Activated T-cell treated with anti-CD3 and anti-CD28 coated beads, Interleukin-2, amount 50 U/mL, for 24 hours (primary cell): ENCODE measurements at regions not wholly inside any gene's neighbourhood (a gene's known extent, or its start where the extent isn't known, plus 50 kb on each side); places are given as distances from the start of the nearest gene placed in this dataset.
"Not testable (repeated sequence)": the region's sequence is repeated elsewhere in the genome, so short reads cannot be mapped to it uniquely, and the experiment has no call there.

Source experiments
- DNase-seq: peaks from one replicate; pipeline ENCODE4 v3.0.0-alpha.2; 2020
- H3K27ac Mint-ChIP-seq: 2 replicates; pipeline ENCODE4 v1.8.0; 2020; ENCODE audit warnings: mild to moderate bottlenecking, mixed read lengths
- H3K27me3 Mint-ChIP-seq: 2 replicates; pipeline ENCODE4 v1.8.0; 2020; ENCODE audit warnings: mixed read lengths
- H3K36me3 Mint-ChIP-seq: 2 replicates; pipeline ENCODE4 v1.8.0; 2020; ENCODE audit warnings: low read depth, mixed read lengths
- H3K4me1 Mint-ChIP-seq: 2 replicates; pipeline ENCODE4 v1.8.0; 2020; ENCODE audit warnings: low read depth, mixed read lengths
- H3K4me3 Mint-ChIP-seq: 2 replicates; pipeline ENCODE4 v1.8.0; 2020; ENCODE audit warnings: mild to moderate bottlenecking, moderate library complexity, mixed read lengths
- H3K9me3 Mint-ChIP-seq: 2 replicates; pipeline ENCODE4 v1.8.0; 2020; ENCODE audit warnings: mixed read lengths

GRCh38 chr15:20356911-20357480 lies 184.6 kb downstream of the GOLGA6L6 start:
- Mint-ChIP-seq H3K4me1 (peaks cover 9% of the 10 kb centered on the region), H3K27me3 (no peaks in the 10 kb centered on the region), H3K27ac (no peak overlapping the region), H3K4me3 (no peak overlapping the region), H3K9me3 (no peaks in the 10 kb centered on the region), H3K36me3 (no peaks in the 10 kb centered on the region)
- no peak for DNase-seq

DNA sequence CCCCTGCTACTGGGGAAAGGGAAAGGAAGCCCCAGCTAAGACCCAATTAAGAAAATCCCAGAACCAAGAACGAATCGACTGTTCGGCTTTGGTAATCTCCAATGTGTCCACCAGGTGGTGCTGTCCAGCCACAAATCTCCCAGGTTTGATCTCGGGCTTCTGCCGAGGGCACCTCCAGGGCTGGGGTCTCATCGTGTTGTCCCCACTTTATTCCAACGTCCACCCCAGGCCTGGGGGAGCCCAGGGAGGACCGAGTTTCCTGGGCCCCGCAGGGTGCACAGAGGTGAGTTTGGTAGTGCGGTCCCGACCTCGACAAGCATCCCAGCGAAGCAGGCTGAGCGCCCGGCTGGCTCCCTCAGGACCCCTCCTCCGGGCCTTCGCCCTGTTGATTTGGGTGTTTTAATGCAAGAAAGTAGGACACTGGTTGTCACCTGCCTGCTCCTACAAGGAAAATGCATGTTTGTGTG lies 185.1 kb downstream of the GOLGA6L6 start:
- H3K9me3 Mint-ChIP-seq = no peaks in the 10 kb centered on the region
- peak; percentile 90 for DNase-seq
- no peaks in the 10 kb centered on the region for H3K36me3 Mint-ChIP-seq
- H3K27me3 Mint-ChIP-seq = no peaks in the 10 kb centered on the region
- no peak overlapping the region for H3K4me3 Mint-ChIP-seq
- peak overlapping the region; percentile 50 for H3K27ac Mint-ChIP-seq
- peaks cover 9% of the 10 kb centered on the region for H3K4me1 Mint-ChIP-seq

DNA sequence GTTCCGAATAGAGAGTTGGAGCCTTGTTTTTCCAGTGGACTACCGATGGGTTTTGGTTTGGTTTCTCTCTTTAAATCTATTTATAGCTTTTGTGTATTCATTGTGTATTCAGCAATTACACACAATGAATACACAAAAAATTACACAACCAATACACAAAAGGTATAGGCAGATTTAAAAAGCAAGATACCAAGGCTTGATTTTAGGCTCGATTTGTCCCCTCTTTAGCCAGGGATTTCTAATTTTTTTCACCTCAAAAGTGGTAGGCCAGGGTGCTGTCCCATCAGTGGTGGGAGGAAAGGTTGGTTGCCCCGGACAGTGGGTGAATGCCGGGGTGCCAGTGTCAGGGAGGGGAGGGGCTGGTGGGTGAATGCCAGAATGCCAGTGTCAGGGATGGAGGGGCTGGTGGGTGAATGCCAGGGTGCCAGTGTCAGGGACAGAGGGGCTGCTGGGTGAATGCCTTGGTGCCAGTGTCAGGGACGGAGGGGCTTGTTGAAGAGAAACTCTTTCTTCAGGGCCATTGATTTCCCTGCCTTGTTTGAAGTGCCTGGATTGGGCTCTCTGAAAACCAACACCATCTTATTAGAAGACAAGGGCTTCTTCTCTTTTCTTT lies 186.2 kb downstream of the GOLGA6L6 start:
- Mint-ChIP-seq H3K27me3 (no peaks in the 10 kb centered on the region), H3K36me3 (no peaks in the 10 kb centered on the region), H3K9me3 (no peaks in the 10 kb centered on the region), H3K27ac (no peak overlapping the region), H3K4me3 (no peak overlapping the region), H3K4me1 (peaks cover 9% of the 10 kb centered on the region)
- no peak for DNase-seq

GRCh38 chr15:20354884-20355223 lies 186.7 kb downstream of the GOLGA6L6 start:
- H3K36me3 Mint-ChIP-seq, H3K27me3 Mint-ChIP-seq, H3K27ac Mint-ChIP-seq, H3K9me3 Mint-ChIP-seq, H3K4me3 Mint-ChIP-seq, DNase-seq, H3K4me1 Mint-ChIP-seq: not testable (repeated sequence)

DNA sequence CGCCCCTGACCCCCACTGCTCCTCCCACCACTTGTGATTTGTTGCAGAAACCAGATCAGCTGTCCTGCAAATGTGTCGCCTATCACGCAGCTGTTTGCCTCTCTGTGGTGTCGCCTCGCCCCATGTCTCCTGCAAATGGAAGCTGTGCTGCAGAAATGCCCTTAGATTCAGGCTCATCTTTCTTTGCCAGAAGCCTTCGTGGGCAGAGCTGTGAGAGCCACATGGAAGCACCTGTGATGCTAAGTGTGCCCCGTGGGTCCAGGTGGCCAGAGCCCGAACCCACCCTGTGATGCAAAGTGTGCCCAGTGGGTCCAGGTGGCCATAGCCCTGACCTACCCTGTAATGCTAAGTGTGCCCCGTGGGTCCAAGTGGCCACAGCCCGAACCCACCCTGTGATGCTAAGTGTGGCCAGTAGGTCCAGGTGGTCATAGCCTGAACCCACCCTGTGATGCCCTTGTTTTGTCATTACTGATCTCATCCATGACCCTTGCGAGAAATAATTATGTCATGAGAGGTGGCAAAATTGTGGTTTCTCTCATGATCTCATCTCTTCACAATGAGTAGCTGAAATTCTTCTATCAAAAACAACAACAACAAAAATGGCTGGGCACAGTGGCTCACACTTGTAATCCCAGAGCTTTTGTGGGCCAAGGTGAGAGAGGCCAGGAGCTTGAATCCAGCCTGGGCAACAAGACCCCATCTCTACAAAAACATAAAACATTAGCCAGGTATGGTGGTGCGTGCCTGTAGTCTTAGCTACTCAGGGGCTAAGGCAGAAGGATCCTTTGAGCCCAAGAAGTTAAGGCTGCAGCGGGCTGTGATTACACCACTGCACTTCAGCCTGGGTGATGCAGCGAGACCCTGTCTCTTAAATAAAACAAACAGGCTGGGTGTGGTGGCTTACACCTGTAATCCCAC lies 187.4 kb downstream of the GOLGA6L6 start:
- Mint-ChIP-seq H3K9me3 (no peaks in the 10 kb centered on the region), H3K27ac (no peak overlapping the region), H3K4me1 (peaks cover 9% of the 10 kb centered on the region), H3K36me3 (no peaks in the 10 kb centered on the region), H3K27me3 (peaks cover 3% of the 10 kb centered on the region), H3K4me3 (no peak overlapping the region)
- no peak for DNase-seq

DNA sequence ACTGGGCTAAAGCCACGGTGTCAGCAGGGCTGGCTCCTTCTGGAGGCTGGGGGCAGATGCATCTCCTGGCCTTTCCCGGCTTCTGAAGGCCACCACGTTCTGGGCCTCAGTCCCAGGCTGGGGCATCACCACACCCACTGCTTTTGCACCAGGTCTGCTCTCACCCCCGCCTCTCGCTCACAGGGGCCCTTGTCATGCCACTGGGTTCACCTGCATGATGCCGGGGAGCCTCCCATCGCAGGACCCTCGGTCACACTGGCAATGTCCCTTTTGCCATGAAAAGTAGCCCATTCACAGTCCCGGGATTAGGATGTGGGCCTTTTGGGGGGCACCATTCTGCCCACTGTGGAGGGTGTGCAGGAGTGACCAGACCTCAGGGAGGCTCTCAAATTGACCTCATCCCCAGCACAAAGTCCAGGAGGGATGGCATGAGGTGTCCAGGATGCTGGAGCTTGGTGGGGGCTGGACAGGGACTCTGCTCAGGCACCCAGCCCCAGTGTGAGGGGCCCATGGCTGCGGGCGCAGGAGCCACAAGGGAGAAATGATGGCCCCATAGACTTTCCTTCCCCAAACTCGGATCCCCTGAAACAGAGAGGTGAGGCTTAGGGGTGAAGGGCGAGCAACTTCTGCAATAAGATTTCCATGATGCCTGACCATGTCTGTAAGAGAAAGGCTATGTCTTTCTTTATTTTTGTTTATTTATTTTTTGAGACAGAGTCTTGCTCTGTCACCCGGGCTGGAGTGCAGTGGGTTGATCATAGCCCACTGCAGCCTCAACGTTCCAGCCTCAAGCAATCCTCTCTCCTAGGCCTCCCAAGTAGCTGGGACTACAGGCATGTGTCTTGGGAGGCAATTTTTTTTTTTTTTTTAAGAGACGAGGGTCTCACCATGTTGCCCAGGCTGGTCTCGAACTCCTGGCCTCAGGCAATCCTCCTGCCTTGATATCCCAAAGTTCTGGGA lies 189.1 kb downstream of the GOLGA6L6 start:
- Mint-ChIP-seq H3K36me3 (no peaks in the 10 kb centered on the region), H3K4me1 (peaks cover 9% of the 10 kb centered on the region), H3K27me3 (peaks cover 3% of the 10 kb centered on the region), H3K4me3 (no peak overlapping the region), H3K9me3 (no peaks in the 10 kb centered on the region), H3K27ac (no peak overlapping the region)
- DNase-seq = no peak

- Mint-ChIP-seq H3K27me3 (peaks cover 3% of the 10 kb centered on the region), H3K9me3 (no peaks in the 10 kb centered on the region), H3K27ac (no peak overlapping the region)
These were observed 190.1 kb downstream of the GOLGA6L6 start for GRCh38 chr15:20351448-20351971.

GRCh38 chr15:20349774-20350498 lies 191.7 kb downstream of the GOLGA6L6 start:
- no peak for DNase-seq

More at GRCh38 chr15:20351448-20351971, 190.1 kb downstream of the GOLGA6L6 start:
- Mint-ChIP-seq H3K4me3 (no peak overlapping the region), H3K4me1 (peaks cover 3% of the 10 kb centered on the region), H3K36me3 (no peaks in the 10 kb centered on the region)
- no peak for DNase-seq

DNA sequence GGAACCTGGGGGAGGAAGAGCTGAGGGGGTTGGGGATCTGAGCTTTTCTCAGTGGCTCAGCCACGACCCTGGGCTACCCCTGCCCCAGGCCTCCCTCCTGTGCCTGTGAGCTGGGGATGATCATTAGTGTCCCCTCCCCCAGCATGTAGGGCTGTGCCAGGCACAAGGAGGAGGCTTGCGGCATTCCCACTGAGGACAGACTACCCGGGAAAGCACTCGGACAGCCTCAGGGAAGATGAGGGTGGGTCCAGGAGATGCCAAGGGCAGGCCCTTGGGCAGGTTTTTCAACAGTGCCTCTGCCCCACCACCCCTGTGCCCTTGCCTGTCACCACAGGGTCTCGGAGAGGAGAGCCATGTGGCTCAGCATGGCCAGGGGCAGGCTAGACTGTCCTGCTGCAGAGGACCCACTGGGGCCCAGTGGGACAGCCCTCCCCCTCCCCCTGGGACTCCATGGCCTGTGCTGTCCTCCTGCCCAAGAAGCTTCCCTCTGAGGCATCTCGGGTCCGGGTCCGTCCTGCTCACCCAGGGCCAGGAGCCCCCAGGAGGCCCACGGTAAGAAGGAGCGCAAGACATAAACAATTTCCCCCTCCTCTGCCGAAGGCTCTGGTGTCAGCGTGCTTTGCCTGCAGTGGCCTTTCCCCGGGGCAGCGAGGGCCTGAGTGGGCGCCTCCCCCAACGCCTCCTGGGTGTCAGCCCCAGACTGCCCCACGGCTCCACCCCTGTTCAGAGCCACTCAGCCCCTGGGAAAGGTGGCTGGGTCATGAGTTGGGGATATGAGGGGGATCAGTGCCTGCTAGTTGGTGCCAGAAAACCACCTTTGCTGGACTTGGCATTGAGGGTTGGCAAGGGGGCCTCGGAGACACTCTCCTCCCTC lies 192.5 kb downstream of the GOLGA6L6 start:
- Mint-ChIP-seq H3K27me3 (peaks cover 3% of the 10 kb centered on the region), H3K27ac (no peak overlapping the region), H3K36me3 (no peaks in the 10 kb centered on the region), H3K9me3 (no peaks in the 10 kb centered on the region), H3K4me1 (no peaks in the 10 kb centered on the region), H3K4me3 (no peak overlapping the region)
- DNase-seq = peak; percentile 37

More at GRCh38 chr15:20349774-20350498, 191.7 kb downstream of the GOLGA6L6 start:
- peaks cover 3% of the 10 kb centered on the region for H3K27me3 Mint-ChIP-seq
- no peaks in the 10 kb centered on the region for H3K4me1 Mint-ChIP-seq
- H3K9me3 Mint-ChIP-seq = no peaks in the 10 kb centered on the region
- no peak overlapping the region for H3K4me3 Mint-ChIP-seq
- H3K27ac Mint-ChIP-seq = no peak overlapping the region
- H3K36me3 Mint-ChIP-seq = no peaks in the 10 kb centered on the region

DNA sequence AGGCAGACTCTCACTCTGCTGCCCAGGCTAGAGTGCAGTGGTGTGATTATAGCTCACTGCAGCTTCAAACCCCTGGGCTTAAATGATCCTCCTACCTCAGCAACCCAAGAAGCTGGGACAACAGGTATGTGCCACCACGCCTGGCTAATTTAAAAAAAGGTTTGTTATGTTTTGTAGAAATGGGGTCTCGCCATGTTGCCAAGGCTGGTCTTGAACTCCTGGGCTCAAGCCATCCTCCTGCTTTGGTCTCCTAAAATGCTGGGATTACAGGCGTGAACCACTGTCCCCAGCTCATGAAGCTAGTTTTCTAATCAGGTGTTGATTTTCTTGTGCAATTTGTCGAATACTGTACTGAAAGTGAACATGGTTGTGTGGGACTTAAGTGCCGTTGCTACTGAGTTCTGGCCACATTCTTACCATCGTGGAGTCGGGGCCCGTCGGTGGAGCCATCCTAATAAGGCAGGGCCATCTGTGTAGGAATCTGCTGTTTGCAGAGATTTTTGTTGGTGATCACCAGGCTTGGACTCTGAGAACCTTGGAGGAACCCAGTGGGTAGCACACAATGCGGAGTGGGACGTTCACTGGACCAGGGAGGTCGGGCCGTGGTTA lies 193.2 kb downstream of the GOLGA6L6 start:
- Mint-ChIP-seq H3K36me3 (no peaks in the 10 kb centered on the region), H3K4me1 (no peaks in the 10 kb centered on the region)

DNA sequence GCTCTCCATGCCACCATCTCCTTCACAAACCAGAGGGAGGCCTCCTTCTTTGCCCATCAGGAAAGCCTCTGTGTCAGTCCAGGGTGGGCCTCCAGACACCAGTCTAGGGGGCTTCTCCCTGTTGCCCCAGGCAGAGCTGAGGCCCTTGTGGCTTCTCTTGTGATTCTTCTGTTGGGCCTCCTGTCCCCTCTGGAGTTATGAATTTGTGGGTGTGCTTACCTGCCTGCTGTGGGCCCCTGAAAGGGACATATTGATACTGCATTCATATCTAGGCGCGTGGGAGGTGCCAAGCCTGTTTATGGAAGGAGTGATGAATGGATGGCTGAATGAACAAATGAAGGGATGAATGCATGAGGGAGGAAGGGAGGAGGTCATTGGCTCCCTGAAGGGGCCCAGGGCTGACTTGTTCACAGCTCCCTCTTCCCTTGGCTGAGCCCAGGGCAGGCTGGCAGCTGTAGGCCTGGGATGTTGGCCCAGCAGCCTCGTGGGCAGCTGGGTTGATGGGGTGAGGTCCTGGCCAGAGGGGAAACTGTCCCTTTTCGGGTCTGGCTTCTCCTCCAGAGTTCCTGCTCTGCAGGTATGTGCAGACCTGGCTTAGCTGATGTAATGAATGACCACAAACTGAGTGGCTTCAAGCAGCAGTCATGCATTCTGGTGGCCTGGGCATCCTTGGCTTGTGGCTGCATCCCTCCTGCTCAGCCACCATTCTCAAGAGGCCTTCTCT lies 195.4 kb downstream of the GOLGA6L6 start:
- Mint-ChIP-seq H3K9me3 (no peaks in the 10 kb centered on the region), H3K27ac (no peak overlapping the region), H3K4me3 (no peak overlapping the region), H3K27me3 (peaks cover 3% of the 10 kb centered on the region), H3K4me1 (no peaks in the 10 kb centered on the region), H3K36me3 (no peaks in the 10 kb centered on the region)
- DNase-seq = no peak

More for the DNA sequence above, 193.2 kb downstream of the GOLGA6L6 start:
- H3K27me3 Mint-ChIP-seq = peaks cover 3% of the 10 kb centered on the region
- DNase-seq = no peak
- no peak overlapping the region for H3K27ac Mint-ChIP-seq
- no peaks in the 10 kb centered on the region for H3K9me3 Mint-ChIP-seq
- H3K4me3 Mint-ChIP-seq = no peak overlapping the region

- H3K27ac Mint-ChIP-seq = no peak overlapping the region
- peaks cover 3% of the 10 kb centered on the region for H3K27me3 Mint-ChIP-seq
- H3K4me3 Mint-ChIP-seq = no peak overlapping the region
- DNase-seq = no peak
- no peaks in the 10 kb centered on the region for H3K36me3 Mint-ChIP-seq
- H3K9me3 Mint-ChIP-seq = no peaks in the 10 kb centered on the region
- no peaks in the 10 kb centered on the region for H3K4me1 Mint-ChIP-seq
These were observed 196.1 kb downstream of the GOLGA6L6 start for GRCh38 chr15:20345401-20345958.
